Stomach (tissue), 8 donors: ENCODE measurements at regions not wholly inside any gene's neighbourhood (a gene's known extent, or its start where the extent isn't known, plus 50 kb on each side); places are given as distances from the start of the nearest gene placed in this dataset.

Experiments used
- DNase-seq, 2 donors: peaks; one replicate each; pipeline versions ENCODE4 v3.0.0 to v3.0.0-alpha.2; 2013 to 2019
- H3K27ac ChIP-seq, 5 donors: fragments of 200-600 bp in 4 of 5; sonication (generic) in 4 of 5; one replicate each; pipeline ENCODE4 v1.5.1; 2013 to 2019; ENCODE audit warnings: mild to moderate bottlenecking in 1 of 5, moderate library complexity in 1 of 5
- H3K27me3 ChIP-seq, 3 donors: fragments of 200-600 bp; sonication (generic); one replicate each; pipeline ENCODE4 v1.5.1; 2017 to 2019; ENCODE audit warnings: mixed run types in 1 of 3
- H3K36me3 ChIP-seq, 4 donors: fragments of 200-600 bp; sonication (generic); 1 replicate in 3 of 4; 2 replicates in 1 of 4; pipeline ENCODE4 v1.5.1; 2016 to 2019
- H3K4me1 ChIP-seq, 4 donors: fragments of 200-600 bp; sonication (generic); one replicate each; pipeline ENCODE4 v1.5.1; 2016 to 2019
- H3K4me3 ChIP-seq, 4 donors: fragments of 200-600 bp; sonication (generic) in 3 of 4; one replicate each; pipeline ENCODE4 v1.5.1; 2016 to 2019; ENCODE audit warnings: mild to moderate bottlenecking in 1 of 4
- H3K9me3 ChIP-seq, 4 donors: fragments of 200-600 bp; sonication (generic); one replicate each; pipeline ENCODE4 v1.5.1; 2016 to 2019
- CTCF ChIP-seq, 7 experiments: fragments of 450-650 bp in 4 of 7; fragments of 200-600 bp in 3 of 7; sonication (generic) in 3 of 7; IDR thresholded peaks; one replicate each; pipeline ENCODE4 v1.5.1; 2016 to 2019; ENCODE audit warnings: antibody characterized with exemption in 7 of 7, control low read depth in 2 of 7, mild to moderate bottlenecking in 1 of 7
- EP300 ChIP-seq: sonication (generic); formaldehyde crosslinking; IDR thresholded peaks from one replicate; pipeline ENCODE4 v1.6.1; 2017; ENCODE audit warnings: antibody characterized with exemption
- POLR2A ChIP-seq, 4 donors: fragments of 450-650 bp; IDR thresholded peaks; one replicate each; pipeline ENCODE4 v1.6.1; 2016; ENCODE audit warnings: antibody characterized with exemption in 4 of 4, control low read depth in 2 of 4, mild to moderate bottlenecking in 1 of 4, moderate library complexity in 1 of 4
- POLR2AphosphoS5 ChIP-seq, 3 donors: sonication (generic); formaldehyde crosslinking; IDR thresholded peaks; one replicate each; pipeline ENCODE4 v1.6.1; 2016; ENCODE audit warnings: antibody characterized with exemption in 3 of 3
- WGBS, 5 donors: extraction: QIAGEN DNeasy Blood & Tissue Kit in 3 of 5; methylation state at CpG; one replicate each; pipeline versions ENCODE4 v1.1.5 to v1.1.7; 2013 to 2018; 5-methylcytosine and 5-hydroxymethylcytosine counted together
- intact Hi-C: fragments of 100-400 bp; cut with DNase I; formaldehyde crosslinking; loops from one replicate; pipeline ENCODE4 v1.15.1; 2023; ENCODE audit warnings: low total_unique reads
- donor health status: healthy with polysubstance abuse.
- donor health status: Bipolar disorder and iron deficiency.
- donor health status: healthy.

- Histone ChIP-seq H3K4me1 (no peaks in the 10 kb centered on the region), H3K4me3 (no peak overlapping the region), H3K27ac (no peak overlapping the region), H3K27me3 (no peaks in the 10 kb centered on the region), H3K9me3 (peaks cover 0 to 33% (median 13%) of the 10 kb centered on the region in 4 donors), H3K36me3 (no peaks in the 10 kb centered on the region)
- TF ChIP-seq CTCF (IDR thresholded peaks at IDR 0.05) (no peak), POLR2A (IDR thresholded peaks at IDR 0.05) (no peak), POLR2AphosphoS5 (IDR thresholded peaks at IDR 0.05) (no peak), EP300 (no peak)
- 77 to 100% (median 89%) methylated on average over 1 to 5 of the region's 5 CpGs for WGBS, 5 donors
- intact Hi-C loops = no loop called here
- DNase-seq = no peak
Measured at GRCh38 chrX:81996166-81996565, 794.3 kb downstream of the SH3BGRL start.

GRCh38 chrX:82029571-82030218 is 827.8 kb downstream of the SH3BGRL start:
- Histone ChIP-seq H3K27ac (no peak overlapping the region), H3K36me3 (no peaks in the 10 kb centered on the region), H3K27me3 (no peaks in the 10 kb centered on the region), H3K4me1 (no peaks in the 10 kb centered on the region), H3K4me3 (no peak overlapping the region), H3K9me3 (peaks cover 0 to 25% (median 4%) of the 10 kb centered on the region in 4 donors)
- intact Hi-C loops = no loop called here
- DNase-seq = no peak
- WGBS, 5 donors = 53 to 72% (median 57%) methylated on average over 6 to 10 of the region's 10 CpGs
- no peak for TF ChIP-seq POLR2AphosphoS5 (IDR thresholded peaks at IDR 0.05)
- TF ChIP-seq CTCF (IDR thresholded peaks at IDR 0.05) = no peak
- TF ChIP-seq EP300 = no peak
- TF ChIP-seq POLR2A (IDR thresholded peaks at IDR 0.05) = no peak

- H3K4me3 ChIP-seq = no peak overlapping the region
- H3K27ac ChIP-seq = no peak overlapping the region
- DNase-seq = no peak
- intact Hi-C loops = no loop called here
- H3K9me3 ChIP-seq = peaks cover 0 to 25% (median 5%) of the 10 kb centered on the region in 4 donors
- H3K27me3 ChIP-seq = no peaks in the 10 kb centered on the region
- no peaks in the 10 kb centered on the region for H3K36me3 ChIP-seq
- no peaks in the 10 kb centered on the region for H3K4me1 ChIP-seq
- no peak for TF ChIP-seq POLR2AphosphoS5 (IDR thresholded peaks at IDR 0.05)
- no peak for TF ChIP-seq CTCF (IDR thresholded peaks at IDR 0.05)
- no peak for TF ChIP-seq EP300
- TF ChIP-seq POLR2A (IDR thresholded peaks at IDR 0.05) = no peak
- WGBS, 5 donors = 62 to 90% (median 82%) methylated on average over 1 of the region's 1 CpG
Measured at GRCh38 chrX:82031250-82031649, 829.3 kb downstream of the SH3BGRL start.

GRCh38 chrX:82038793-82039192 is 836.9 kb downstream of the SH3BGRL start:
- TF ChIP-seq POLR2A (IDR thresholded peaks at IDR 0.05) = no peak
- no peak for TF ChIP-seq POLR2AphosphoS5 (IDR thresholded peaks at IDR 0.05)
- TF ChIP-seq CTCF (IDR thresholded peaks at IDR 0.05) = no peak
- no peak for TF ChIP-seq EP300
- Histone ChIP-seq H3K36me3 (no peaks in the 10 kb centered on the region), H3K4me3 (no peak overlapping the region), H3K27me3 (no peaks in the 10 kb centered on the region), H3K9me3 (peaks cover 0 to 20% (median 5%) of the 10 kb centered on the region in 4 donors), H3K4me1 (no peaks in the 10 kb centered on the region), H3K27ac (no peak overlapping the region)
- 56 to 78% (median 69%) methylated on average over 3 of the region's 3 CpGs for WGBS, 5 donors
- no peak for DNase-seq
- intact Hi-C loops = no loop called here
